Liver (tissue), 2 donors: ENCODE measurements at regions not wholly inside any gene's neighbourhood (a gene's known extent, or its start where the extent isn't known, plus 50 kb on each side); places are given as distances from the start of the nearest gene placed in this dataset.

Experiments
- REST ChIP-seq: IDR thresholded peaks from 2 replicates; pipeline ENCODE4 v1.6.1; 2016; ENCODE audit warnings: antibody characterized with exemption, mild to moderate bottlenecking
- RXRA ChIP-seq, 2 donors: IDR thresholded peaks; 2 replicates each; pipeline ENCODE4 v1.6.1; 2017 to 2018; ENCODE audit warnings: antibody characterized with exemption in 2 of 2, mild to moderate bottlenecking in 1 of 2
- donor health status: healthy.

GRCh38 chr12:76247992-76248391 lies 100.2 kb downstream of the BBS10 start:
- TF ChIP-seq RXRA (IDR thresholded peaks at IDR 0.05) (peak in 1 of 2 donors; percentile 7), REST (no peak)
